ENCODE measurements at regions not wholly inside any gene's neighbourhood (a gene's known extent, or its start where the extent isn't known, plus 50 kb on each side); places are given as distances from the start of the nearest gene placed in this dataset.
"Not testable (repeated sequence)": the region's sequence is repeated elsewhere in the genome, so short reads cannot be mapped to it uniquely, and the experiment has no call there.

GRCh38 chr12:20142956-20143355 lies 225.4 kb upstream of the PDE3A start:
- DNase-seq (ENCODE audit: insufficient read length): no peak
- no peak for FAIRE-seq
- TF ChIP-seq POLR2AphosphoS5 (IDR thresholded peaks at IDR 0.05; ENCODE audit: low read depth, low read length) (no peak), TAF1 (IDR thresholded peaks at IDR 0.05; ENCODE audit: borderline replicate concordance, low read depth, low read length) (no peak), POLR2A (IDR thresholded peaks at IDR 0.05; ENCODE audit: low read depth, low read length) (no peak)

GRCh38 chr12:20144341-20144740 lies 224.0 kb upstream of the PDE3A start:
- TF ChIP-seq TAF1 (IDR thresholded peaks at IDR 0.05; ENCODE audit: borderline replicate concordance, low read depth, low read length) (no peak), POLR2AphosphoS5 (IDR thresholded peaks at IDR 0.05; ENCODE audit: low read depth, low read length) (no peak), POLR2A (IDR thresholded peaks at IDR 0.05; ENCODE audit: low read depth, low read length) (no peak)
- DNase-seq (ENCODE audit: insufficient read length): no peak
- FAIRE-seq: no peak

GRCh38 chr12:20148241-20148640 lies 220.1 kb upstream of the PDE3A start:
- TF ChIP-seq TAF1 (IDR thresholded peaks at IDR 0.05; ENCODE audit: borderline replicate concordance, low read depth, low read length): no peak
- TF ChIP-seq POLR2A (IDR thresholded peaks at IDR 0.05; ENCODE audit: low read depth, low read length): no peak
- no peak for TF ChIP-seq POLR2AphosphoS5 (IDR thresholded peaks at IDR 0.05; ENCODE audit: low read depth, low read length)
- FAIRE-seq (no peak), DNase-seq (ENCODE audit: insufficient read length) (no peak)

GRCh38 chr12:20150835-20151422 lies 217.4 kb upstream of the PDE3A start:
- FAIRE-seq (no peak), DNase-seq (ENCODE audit: insufficient read length) (no peak)
- TF ChIP-seq TAF1 (IDR thresholded peaks at IDR 0.05; ENCODE audit: borderline replicate concordance, low read depth, low read length) (no peak), POLR2AphosphoS5 (IDR thresholded peaks at IDR 0.05; ENCODE audit: low read depth, low read length) (no peak), POLR2A (IDR thresholded peaks at IDR 0.05; ENCODE audit: low read depth, low read length) (no peak)

DNA sequence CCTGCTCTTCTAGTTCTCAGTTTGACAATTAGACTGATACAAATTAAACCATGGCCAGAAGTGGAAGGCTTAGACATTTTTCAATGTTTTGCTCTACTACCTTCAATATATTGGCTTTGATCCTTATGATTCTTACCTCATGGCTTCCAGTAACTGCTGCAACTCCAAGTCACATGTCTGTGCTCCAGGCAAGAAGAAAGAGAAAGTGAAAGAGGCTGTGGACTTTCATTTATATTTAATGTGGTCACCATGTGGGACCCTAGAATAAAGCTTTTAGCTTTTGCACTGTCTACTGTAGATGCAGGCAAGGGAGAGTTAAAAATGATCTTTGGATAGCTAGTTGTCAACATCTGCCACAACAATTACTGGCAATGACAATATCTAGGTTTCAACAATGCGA lies 214.3 kb upstream of the PDE3A start:
- DNase-seq (ENCODE audit: insufficient read length) (no peak), FAIRE-seq (no peak)

GRCh38 chr12:20155374-20155773 lies 213.0 kb upstream of the PDE3A start:
- DNase-seq (ENCODE audit: insufficient read length) (no peak), FAIRE-seq (no peak)
- TF ChIP-seq POLR2AphosphoS5 (IDR thresholded peaks at IDR 0.05; ENCODE audit: low read depth, low read length) (no peak), POLR2A (IDR thresholded peaks at IDR 0.05; ENCODE audit: low read depth, low read length) (no peak), TAF1 (IDR thresholded peaks at IDR 0.05; ENCODE audit: borderline replicate concordance, low read depth, low read length) (no peak)

More for the DNA sequence above, 214.3 kb upstream of the PDE3A start:
- TF ChIP-seq POLR2AphosphoS5 (IDR thresholded peaks at IDR 0.05; ENCODE audit: low read depth, low read length): no peak
- TF ChIP-seq TAF1 (IDR thresholded peaks at IDR 0.05; ENCODE audit: borderline replicate concordance, low read depth, low read length): no peak
- no peak for TF ChIP-seq POLR2A (IDR thresholded peaks at IDR 0.05; ENCODE audit: low read depth, low read length)

GRCh38 chr12:20160899-20161298 lies 207.4 kb upstream of the PDE3A start:
- DNase-seq (ENCODE audit: insufficient read length); FAIRE-seq: not testable (repeated sequence)

GRCh38 chr12:20174528-20175175 lies 193.7 kb upstream of the PDE3A start:
- TF ChIP-seq POLR2AphosphoS5 (IDR thresholded peaks at IDR 0.05; ENCODE audit: low read depth, low read length) (no peak), TAF1 (IDR thresholded peaks at IDR 0.05; ENCODE audit: borderline replicate concordance, low read depth, low read length) (no peak), POLR2A (IDR thresholded peaks at IDR 0.05; ENCODE audit: low read depth, low read length) (no peak)
- no peak for DNase-seq (ENCODE audit: insufficient read length)
- FAIRE-seq: no peak

GRCh38 chr12:20175704-20176388 lies 192.5 kb upstream of the PDE3A start:
- DNase-seq (ENCODE audit: insufficient read length) (no peak), FAIRE-seq (no peak)
- no peak for TF ChIP-seq POLR2AphosphoS5 (IDR thresholded peaks at IDR 0.05; ENCODE audit: low read depth, low read length)
- no peak for TF ChIP-seq TAF1 (IDR thresholded peaks at IDR 0.05; ENCODE audit: borderline replicate concordance, low read depth, low read length)
- TF ChIP-seq POLR2A (IDR thresholded peaks at IDR 0.05; ENCODE audit: low read depth, low read length): no peak

DNA sequence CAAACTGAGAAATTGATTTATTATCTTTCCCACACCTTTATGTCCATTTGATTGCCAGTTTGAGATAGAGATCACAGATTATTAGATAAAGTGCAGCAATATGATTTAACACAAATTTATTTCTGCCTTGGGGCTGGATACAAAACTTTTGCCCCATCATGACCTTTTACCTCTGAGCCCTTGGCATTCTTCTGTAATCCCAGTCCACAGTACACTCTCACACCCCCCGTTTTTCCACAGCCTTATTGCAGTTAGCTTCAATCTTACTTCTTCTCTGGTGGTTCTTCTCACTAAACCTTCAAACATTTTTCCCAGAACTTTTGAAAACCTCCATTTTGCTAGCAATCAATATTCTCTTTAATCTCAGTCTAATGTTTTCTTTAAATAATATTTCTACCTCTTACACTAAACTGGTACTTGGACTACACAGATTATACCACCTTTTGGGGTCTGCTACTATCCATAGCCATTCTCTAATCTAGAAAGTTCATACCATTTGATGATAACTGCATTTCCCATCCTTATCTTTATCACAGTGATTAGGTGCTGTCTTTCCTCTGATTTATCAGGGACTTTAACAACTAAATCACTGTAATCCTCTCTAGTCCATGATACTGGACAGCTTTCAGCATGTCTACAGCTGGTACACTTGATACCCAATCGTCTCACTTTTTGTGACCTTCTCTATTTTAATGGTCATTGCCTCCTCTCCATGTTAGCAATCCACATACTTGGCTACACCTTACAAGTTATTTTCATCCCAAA lies 186.7 kb upstream of the PDE3A start:
- TF ChIP-seq POLR2A (IDR thresholded peaks at IDR 0.05; ENCODE audit: low read depth, low read length): no peak
- TF ChIP-seq POLR2AphosphoS5 (IDR thresholded peaks at IDR 0.05; ENCODE audit: low read depth, low read length): no peak
- no peak for TF ChIP-seq TAF1 (IDR thresholded peaks at IDR 0.05; ENCODE audit: borderline replicate concordance, low read depth, low read length)
- FAIRE-seq (no peak), DNase-seq (ENCODE audit: insufficient read length) (no peak)

- TF ChIP-seq POLR2A (IDR thresholded peaks at IDR 0.05; ENCODE audit: low read depth, low read length) (no peak), TAF1 (IDR thresholded peaks at IDR 0.05; ENCODE audit: borderline replicate concordance, low read depth, low read length) (no peak), POLR2AphosphoS5 (IDR thresholded peaks at IDR 0.05; ENCODE audit: low read depth, low read length) (no peak)
- FAIRE-seq: no peak
- no peak for DNase-seq (ENCODE audit: insufficient read length)
These were observed 184.8 kb upstream of the PDE3A start for GRCh38 chr12:20183563-20183962.

Measured in GM12892 (cell line).